Activated T-helper 1 cell treated with anti-CD3 and anti-CD28 coated beads, Interleukin-12 subunit alpha, Interleukin-12 subunit beta, Interleukin-2, Interleukin-4 antibody, amounts not matched to agents 30 ng/mL and 10 ng/mL and 1 ng/mL, durations not matched to agents 14 hours and 24 hours and 36 hours (primary cell): ENCODE measurements at regions not wholly inside any gene's neighbourhood (a gene's known extent, or its start where the extent isn't known, plus 50 kb on each side); places are given as distances from the start of the nearest gene placed in this dataset.

Source experiments
- DNase-seq: peaks from one replicate; pipeline ENCODE4 v3.0.0; 2021; ENCODE audit warnings: low spot score
- H3K27ac Mint-ChIP-seq: one replicate; pipeline ENCODE4 v1.8.0; 2021; ENCODE audit warnings: mild to moderate bottlenecking, mixed read lengths
- H3K27me3 Mint-ChIP-seq: one replicate; pipeline ENCODE4 v1.8.0; 2022; ENCODE audit warnings: mild to moderate bottlenecking, moderate library complexity, mixed read lengths; ENCODE audit not compliant: insufficient read depth
- H3K36me3 Mint-ChIP-seq: one replicate; pipeline ENCODE4 v1.8.0; 2021; ENCODE audit warnings: low read depth, mixed read lengths
- H3K4me1 Mint-ChIP-seq: one replicate; pipeline ENCODE4 v1.8.0; 2021; ENCODE audit warnings: low read depth, mixed read lengths
- H3K4me3 Mint-ChIP-seq: one replicate; pipeline ENCODE4 v1.8.0; 2021; ENCODE audit warnings: mild to moderate bottlenecking, moderate library complexity, mixed read lengths
- H3K9me3 Mint-ChIP-seq: one replicate; pipeline ENCODE4 v1.8.0; 2021; ENCODE audit warnings: mixed read lengths
- intact Hi-C: fragments of 100-400 bp; cut with micrococcal nuclease; formaldehyde crosslinking; loops from one replicate; pipeline ENCODE4 v1.15.1; 2024

- Mint-ChIP-seq H3K4me1 (no peaks in the 10 kb centered on the region), H3K36me3 (no peaks in the 10 kb centered on the region), H3K4me3 (no peak overlapping the region), H3K27me3 (no peaks in the 10 kb centered on the region), H3K9me3 (peaks cover 4% of the 10 kb centered on the region), H3K27ac (no peak overlapping the region)
- intact Hi-C loops = no loop called here
- no peak for DNase-seq
Measured at GRCh38 chr9:13975611-13976290, 338.2 kb downstream of the NFIB start.

GRCh38 chr9:13974891-13975290, 339.1 kb downstream of the NFIB start:
- Mint-ChIP-seq H3K36me3 (no peaks in the 10 kb centered on the region), H3K27me3 (no peaks in the 10 kb centered on the region), H3K4me3 (no peak overlapping the region), H3K4me1 (no peaks in the 10 kb centered on the region), H3K27ac (no peak overlapping the region), H3K9me3 (peaks cover 4% of the 10 kb centered on the region)
- DNase-seq = no peak
- intact Hi-C loops = no loop called here

- intact Hi-C loops = no loop called here
- H3K4me1 Mint-ChIP-seq = no peaks in the 10 kb centered on the region
Measured at GRCh38 chr9:13971966-13972655, 341.8 kb downstream of the NFIB start.

GRCh38 chr9:13971415-13971814, 342.5 kb downstream of the NFIB start:
- DNase-seq = no peak
- Mint-ChIP-seq H3K4me1 (no peaks in the 10 kb centered on the region), H3K36me3 (no peaks in the 10 kb centered on the region), H3K27ac (no peak overlapping the region), H3K27me3 (no peaks in the 10 kb centered on the region), H3K4me3 (no peak overlapping the region), H3K9me3 (no peaks in the 10 kb centered on the region)
- intact Hi-C loops = no loop called here

More at GRCh38 chr9:13971966-13972655, 341.8 kb downstream of the NFIB start:
- Mint-ChIP-seq H3K27ac (no peak overlapping the region), H3K27me3 (no peaks in the 10 kb centered on the region), H3K9me3 (no peaks in the 10 kb centered on the region), H3K36me3 (no peaks in the 10 kb centered on the region), H3K4me3 (no peak overlapping the region)
- DNase-seq = no peak

- no peaks in the 10 kb centered on the region for H3K4me1 Mint-ChIP-seq
- H3K27ac Mint-ChIP-seq = no peak overlapping the region
- DNase-seq = no peak
- intact Hi-C loops = no loop called here
- H3K9me3 Mint-ChIP-seq = no peaks in the 10 kb centered on the region
- H3K36me3 Mint-ChIP-seq = no peaks in the 10 kb centered on the region
- no peak overlapping the region for H3K4me3 Mint-ChIP-seq
- no peaks in the 10 kb centered on the region for H3K27me3 Mint-ChIP-seq
Measured at GRCh38 chr9:13970426-13970825, 343.5 kb downstream of the NFIB start.

GRCh38 chr9:13970018-13970417, 343.9 kb downstream of the NFIB start:
- Mint-ChIP-seq H3K9me3 (no peaks in the 10 kb centered on the region), H3K4me1 (no peaks in the 10 kb centered on the region), H3K27me3 (no peaks in the 10 kb centered on the region), H3K36me3 (no peaks in the 10 kb centered on the region), H3K4me3 (no peak overlapping the region), H3K27ac (no peak overlapping the region)
- no peak for DNase-seq
- intact Hi-C loops = no loop called here

GRCh38 chr9:13967438-13967837, 346.5 kb downstream of the NFIB start:
- intact Hi-C loops = no loop called here
- Mint-ChIP-seq H3K27me3 (no peaks in the 10 kb centered on the region), H3K4me3 (no peak overlapping the region), H3K27ac (no peak overlapping the region), H3K9me3 (no peaks in the 10 kb centered on the region), H3K36me3 (no peaks in the 10 kb centered on the region), H3K4me1 (no peaks in the 10 kb centered on the region)
- DNase-seq = no peak

- no peak overlapping the region for H3K4me3 Mint-ChIP-seq
- DNase-seq = no peak
- H3K36me3 Mint-ChIP-seq = no peaks in the 10 kb centered on the region
- no peaks in the 10 kb centered on the region for H3K4me1 Mint-ChIP-seq
- H3K27me3 Mint-ChIP-seq = no peaks in the 10 kb centered on the region
- peaks cover 3% of the 10 kb centered on the region for H3K9me3 Mint-ChIP-seq
- intact Hi-C loops = no loop called here
- no peak overlapping the region for H3K27ac Mint-ChIP-seq
Measured at GRCh38 chr9:13967011-13967410, 346.9 kb downstream of the NFIB start.

- intact Hi-C loops = no loop called here
- no peak overlapping the region for H3K27ac Mint-ChIP-seq
- H3K9me3 Mint-ChIP-seq = peaks cover 5% of the 10 kb centered on the region
- H3K4me1 Mint-ChIP-seq = no peaks in the 10 kb centered on the region
- no peak overlapping the region for H3K4me3 Mint-ChIP-seq
- DNase-seq = no peak
- H3K27me3 Mint-ChIP-seq = no peaks in the 10 kb centered on the region
- H3K36me3 Mint-ChIP-seq = no peaks in the 10 kb centered on the region
Measured at GRCh38 chr9:13963005-13963653, 350.8 kb downstream of the NFIB start.

GRCh38 chr9:13962006-13962405, 351.9 kb downstream of the NFIB start:
- H3K4me1 Mint-ChIP-seq = no peaks in the 10 kb centered on the region
- intact Hi-C loops = no loop called here
- DNase-seq = no peak
- H3K27me3 Mint-ChIP-seq = no peaks in the 10 kb centered on the region
- H3K9me3 Mint-ChIP-seq = peaks cover 5% of the 10 kb centered on the region
- H3K36me3 Mint-ChIP-seq = no peaks in the 10 kb centered on the region
- H3K4me3 Mint-ChIP-seq = no peak overlapping the region
- no peak overlapping the region for H3K27ac Mint-ChIP-seq

GRCh38 chr9:13960011-13960765, 353.8 kb downstream of the NFIB start:
- peaks cover 5% of the 10 kb centered on the region for H3K9me3 Mint-ChIP-seq
- H3K36me3 Mint-ChIP-seq = no peaks in the 10 kb centered on the region
- no peak overlapping the region for H3K27ac Mint-ChIP-seq
- no peak overlapping the region for H3K4me3 Mint-ChIP-seq
- no peak for DNase-seq
- no peaks in the 10 kb centered on the region for H3K4me1 Mint-ChIP-seq
- intact Hi-C loops = no loop called here
- H3K27me3 Mint-ChIP-seq = no peaks in the 10 kb centered on the region

- intact Hi-C loops = no loop called here
- Mint-ChIP-seq H3K4me1 (no peaks in the 10 kb centered on the region), H3K27me3 (no peaks in the 10 kb centered on the region), H3K27ac (no peak overlapping the region), H3K4me3 (no peak overlapping the region), H3K9me3 (peaks cover 5% of the 10 kb centered on the region), H3K36me3 (no peaks in the 10 kb centered on the region)
- no peak for DNase-seq
Measured at GRCh38 chr9:13958672-13959071, 355.3 kb downstream of the NFIB start.

GRCh38 chr9:13957089-13957488, 356.9 kb downstream of the NFIB start:
- no peaks in the 10 kb centered on the region for H3K36me3 Mint-ChIP-seq
- no peaks in the 10 kb centered on the region for H3K4me1 Mint-ChIP-seq
- DNase-seq = no peak
- H3K27me3 Mint-ChIP-seq = no peaks in the 10 kb centered on the region
- intact Hi-C loops = no loop called here
- no peak overlapping the region for H3K27ac Mint-ChIP-seq
- H3K9me3 Mint-ChIP-seq = peaks cover 3% of the 10 kb centered on the region
- H3K4me3 Mint-ChIP-seq = no peak overlapping the region
